Osteoblast (primary cell): ENCODE measurements at regions not wholly inside any gene's neighbourhood (a gene's known extent, or its start where the extent isn't known, plus 50 kb on each side); places are given as distances from the start of the nearest gene placed in this dataset.
A peak's percentile ranks its signal among the peaks of the same experiment; 100 is the strongest.

Experiments
- DNase-seq: peaks from one replicate; pipeline ENCODE4 v3.0.0; 2011; ENCODE audit warnings: low spot score, mixed read lengths; ENCODE audit not compliant: insufficient read length; ENCODE audit errors: missing footprints
- H2AFZ ChIP-seq: 2 replicates; pipeline ENCODE4 v1.6.0; 2011; ENCODE audit warnings: mild to moderate bottlenecking, low read length
- H3K27ac ChIP-seq: 2 replicates; pipeline ENCODE4 v1.5.1; 2011; ENCODE audit warnings: mild to moderate bottlenecking, low read depth, low read length, moderate library complexity
- H3K27me3 ChIP-seq: 2 replicates; pipeline ENCODE4 v1.6.0; 2012; ENCODE audit warnings: mild to moderate bottlenecking, control low read depth, inconsistent platforms, low read length, moderate library complexity; ENCODE audit not compliant: insufficient read depth
- H3K36me3 ChIP-seq: 2 replicates; pipeline ENCODE4 v1.5.1; 2011; ENCODE audit warnings: mild to moderate bottlenecking, low read length, control low read depth, moderate library complexity; ENCODE audit not compliant: insufficient read depth
- H3K4me1 ChIP-seq: 2 replicates; pipeline ENCODE4 v1.5.1; 2011; ENCODE audit warnings: mild to moderate bottlenecking, low read length, control low read depth, moderate library complexity; ENCODE audit not compliant: insufficient read depth
- H3K4me2 ChIP-seq: 2 replicates; pipeline ENCODE4 v1.6.0; 2011; ENCODE audit warnings: mild to moderate bottlenecking, low read length; ENCODE audit not compliant: insufficient read depth
- H3K4me3 ChIP-seq: fragments of 200-600 bp; sonication (generic); 3 replicates; pipeline ENCODE4 v1.5.1; 2012; ENCODE audit warnings: mild to moderate bottlenecking, low read length, inconsistent platforms; ENCODE audit not compliant: insufficient read depth
- H3K79me2 ChIP-seq: 2 replicates; pipeline ENCODE4 v1.6.0; 2012; ENCODE audit warnings: mild to moderate bottlenecking, low read length, control low read depth, inconsistent platforms; ENCODE audit not compliant: insufficient read depth
- H3K9me3 ChIP-seq: 2 replicates; pipeline ENCODE4 v1.5.1; 2011; ENCODE audit warnings: low read depth, low read length, control low read depth
- H4K20me1 ChIP-seq: 2 replicates; pipeline ENCODE4 v1.6.0; 2012; ENCODE audit warnings: mild to moderate bottlenecking, low read length, control low read depth; ENCODE audit not compliant: insufficient read depth
- TF ChIP-seq, protein P1 (sequence below): IDR thresholded peaks from 2 replicates; pipeline ENCODE4 v1.5.1; 2011; ENCODE audit warnings: mild to moderate bottlenecking, low read depth, low read length, moderate library complexity; ENCODE audit errors: extremely low read depth

DNA sequence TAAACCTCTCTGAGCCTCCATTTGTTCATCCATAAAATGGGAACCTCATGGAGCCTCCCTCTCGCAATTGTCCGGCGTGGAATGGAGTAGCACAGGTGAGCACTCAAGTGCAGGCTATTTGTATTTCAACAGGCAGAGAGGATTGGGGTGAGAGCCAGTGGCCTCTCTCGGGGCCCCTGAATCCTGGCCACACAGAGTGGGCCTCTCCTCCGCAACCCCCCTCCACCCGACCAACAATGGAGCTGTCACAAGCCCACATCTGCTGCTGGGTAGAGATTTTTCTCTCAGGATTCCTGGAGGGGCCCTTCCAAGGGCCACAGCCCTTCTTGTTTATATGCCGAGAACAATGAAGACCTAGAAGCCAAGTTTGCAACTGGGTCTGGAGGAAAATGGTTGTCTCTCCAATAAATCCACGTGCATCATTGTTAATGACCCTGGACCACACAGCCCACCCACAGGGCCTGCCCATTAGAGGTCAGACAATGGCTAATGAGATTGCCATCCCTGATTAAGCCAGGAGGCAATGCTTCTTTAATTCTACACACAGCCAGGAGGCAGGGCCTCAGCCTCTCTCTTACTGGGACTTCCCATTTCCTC lies 233.0 kb downstream of the ANKRD60 start:
- H4K20me1 ChIP-seq = no peaks in the 10 kb centered on the region
- no peaks in the 10 kb centered on the region for H3K36me3 ChIP-seq
- no peak overlapping the region for H3K27ac ChIP-seq
- peaks cover 36% of the 10 kb centered on the region for H3K4me1 ChIP-seq
- H3K4me2 ChIP-seq = no peak overlapping the region
- no peak overlapping the region for H2AFZ ChIP-seq
- H3K9me3 ChIP-seq = no peaks in the 10 kb centered on the region
- TF ChIP-seq, protein P1, sequence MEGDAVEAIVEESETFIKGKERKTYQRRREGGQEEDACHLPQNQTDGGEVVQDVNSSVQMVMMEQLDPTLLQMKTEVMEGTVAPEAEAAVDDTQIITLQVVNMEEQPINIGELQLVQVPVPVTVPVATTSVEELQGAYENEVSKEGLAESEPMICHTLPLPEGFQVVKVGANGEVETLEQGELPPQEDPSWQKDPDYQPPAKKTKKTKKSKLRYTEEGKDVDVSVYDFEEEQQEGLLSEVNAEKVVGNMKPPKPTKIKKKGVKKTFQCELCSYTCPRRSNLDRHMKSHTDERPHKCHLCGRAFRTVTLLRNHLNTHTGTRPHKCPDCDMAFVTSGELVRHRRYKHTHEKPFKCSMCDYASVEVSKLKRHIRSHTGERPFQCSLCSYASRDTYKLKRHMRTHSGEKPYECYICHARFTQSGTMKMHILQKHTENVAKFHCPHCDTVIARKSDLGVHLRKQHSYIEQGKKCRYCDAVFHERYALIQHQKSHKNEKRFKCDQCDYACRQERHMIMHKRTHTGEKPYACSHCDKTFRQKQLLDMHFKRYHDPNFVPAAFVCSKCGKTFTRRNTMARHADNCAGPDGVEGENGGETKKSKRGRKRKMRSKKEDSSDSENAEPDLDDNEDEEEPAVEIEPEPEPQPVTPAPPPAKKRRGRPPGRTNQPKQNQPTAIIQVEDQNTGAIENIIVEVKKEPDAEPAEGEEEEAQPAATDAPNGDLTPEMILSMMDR = no peak
- H3K27me3 ChIP-seq = no peaks in the 10 kb centered on the region
- no peaks in the 10 kb centered on the region for H3K79me2 ChIP-seq
- no peak for DNase-seq
- no peak overlapping the region for H3K4me3 ChIP-seq

- Histone ChIP-seq H3K9me3 (no peaks in the 10 kb centered on the region), H3K79me2 (no peaks in the 10 kb centered on the region), H3K36me3 (no peaks in the 10 kb centered on the region), H3K4me2 (no peak overlapping the region), H3K4me3 (no peak overlapping the region), H3K27ac (no peak overlapping the region), H3K27me3 (no peaks in the 10 kb centered on the region), H4K20me1 (no peaks in the 10 kb centered on the region), H2AFZ (peak overlapping the region; percentile 17), H3K4me1 (peaks cover 43% of the 10 kb centered on the region)
- TF ChIP-seq, protein P1 = no peak
- no peak for DNase-seq
Observed at GRCh38 chr20:57993716-57994431, 234.6 kb downstream of the ANKRD60 start.

DNA sequence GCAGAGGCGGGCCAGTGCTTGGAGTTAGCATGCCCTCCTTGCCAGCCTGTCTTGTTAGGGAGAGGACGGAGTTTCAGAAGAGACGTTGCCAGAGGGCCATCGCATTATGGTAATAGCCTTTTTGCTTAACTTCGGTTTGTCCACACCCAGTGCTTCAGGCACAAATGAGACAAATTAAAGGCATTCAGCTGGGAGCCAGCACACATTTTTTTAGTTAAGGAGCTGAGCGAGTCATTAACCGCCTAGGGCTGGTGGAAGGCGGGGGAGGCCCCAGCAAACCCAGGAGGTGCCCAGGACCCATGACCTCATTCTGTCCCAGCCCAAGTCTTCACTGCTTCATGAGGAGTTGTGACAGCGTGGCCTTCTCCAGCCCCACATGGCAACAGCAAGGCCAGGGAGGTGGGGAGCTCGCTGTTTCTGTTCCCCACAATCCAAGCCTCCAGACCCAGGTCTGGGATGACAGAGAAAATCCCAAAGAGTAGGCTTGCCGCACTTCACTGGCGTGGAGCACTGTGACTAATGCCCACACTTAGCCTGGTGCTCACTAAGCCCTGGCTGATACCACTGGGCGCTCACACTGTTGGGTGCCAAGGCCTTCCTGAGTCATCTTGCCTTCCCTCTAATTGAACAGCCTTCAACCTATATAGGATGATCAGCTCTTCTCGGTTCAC lies 237.1 kb downstream of the ANKRD60 start:
- peak overlapping the region; percentile 42 for H3K4me3 ChIP-seq

More for the DNA sequence above, 237.1 kb downstream of the ANKRD60 start:
- Histone ChIP-seq H3K4me1 (peaks cover 36% of the 10 kb centered on the region), H3K27me3 (no peaks in the 10 kb centered on the region), H3K27ac (peak overlapping the region; percentile 90), H3K9me3 (no peaks in the 10 kb centered on the region), H4K20me1 (no peaks in the 10 kb centered on the region), H3K79me2 (no peaks in the 10 kb centered on the region), H3K36me3 (no peaks in the 10 kb centered on the region), H2AFZ (peak overlapping the region; percentile 71), H3K4me2 (peak overlapping the region; percentile 74)
- TF ChIP-seq, protein P1 = no peak
- DNase-seq = peak; percentile 91
